Endothelial cell (in vitro differentiated cells): ENCODE measurements at regions not wholly inside any gene's neighbourhood (a gene's known extent, or its start where the extent isn't known, plus 50 kb on each side); places are given as distances from the start of the nearest gene placed in this dataset.

ENCODE experiments used
- DNase-seq: peaks from one replicate; pipeline ENCODE4 v3.0.0; 2021; ENCODE audit warnings: low spot score
- H3K27ac Mint-ChIP-seq: one replicate; pipeline ENCODE4 v1.8.0; 2021; ENCODE audit warnings: mixed read lengths, inconsistent platforms; ENCODE audit not compliant: unreplicated experiment
- H3K27me3 Mint-ChIP-seq: one replicate; pipeline ENCODE4 v1.8.0; 2021; ENCODE audit warnings: mild to moderate bottlenecking, moderate library complexity, mixed read lengths, inconsistent platforms; ENCODE audit not compliant: unreplicated experiment
- H3K36me3 Mint-ChIP-seq: one replicate; pipeline ENCODE4 v1.8.0; 2021; ENCODE audit warnings: mild to moderate bottlenecking, low read depth, mixed read lengths, inconsistent platforms; ENCODE audit not compliant: unreplicated experiment
- H3K4me1 Mint-ChIP-seq: one replicate; pipeline ENCODE4 v1.8.0; 2021; ENCODE audit warnings: mild to moderate bottlenecking, mixed read lengths, inconsistent platforms; ENCODE audit not compliant: unreplicated experiment
- H3K4me3 Mint-ChIP-seq: one replicate; pipeline ENCODE4 v1.8.0; 2021; ENCODE audit warnings: mild to moderate bottlenecking, mixed read lengths, inconsistent platforms; ENCODE audit not compliant: unreplicated experiment
- H3K9me3 Mint-ChIP-seq: one replicate; pipeline ENCODE4 v1.8.0; 2021; ENCODE audit warnings: mixed read lengths, inconsistent platforms; ENCODE audit not compliant: unreplicated experiment
- TF ChIP-seq, protein P1 (sequence below): fragments of 200-600 bp; sonication (generic); IDR thresholded peaks from one replicate; pipeline ENCODE4 v1.5.0; 2021; ENCODE audit warnings: antibody characterized with exemption; ENCODE audit not compliant: unreplicated experiment

- no peak for DNase-seq
- TF ChIP-seq, protein P1, sequence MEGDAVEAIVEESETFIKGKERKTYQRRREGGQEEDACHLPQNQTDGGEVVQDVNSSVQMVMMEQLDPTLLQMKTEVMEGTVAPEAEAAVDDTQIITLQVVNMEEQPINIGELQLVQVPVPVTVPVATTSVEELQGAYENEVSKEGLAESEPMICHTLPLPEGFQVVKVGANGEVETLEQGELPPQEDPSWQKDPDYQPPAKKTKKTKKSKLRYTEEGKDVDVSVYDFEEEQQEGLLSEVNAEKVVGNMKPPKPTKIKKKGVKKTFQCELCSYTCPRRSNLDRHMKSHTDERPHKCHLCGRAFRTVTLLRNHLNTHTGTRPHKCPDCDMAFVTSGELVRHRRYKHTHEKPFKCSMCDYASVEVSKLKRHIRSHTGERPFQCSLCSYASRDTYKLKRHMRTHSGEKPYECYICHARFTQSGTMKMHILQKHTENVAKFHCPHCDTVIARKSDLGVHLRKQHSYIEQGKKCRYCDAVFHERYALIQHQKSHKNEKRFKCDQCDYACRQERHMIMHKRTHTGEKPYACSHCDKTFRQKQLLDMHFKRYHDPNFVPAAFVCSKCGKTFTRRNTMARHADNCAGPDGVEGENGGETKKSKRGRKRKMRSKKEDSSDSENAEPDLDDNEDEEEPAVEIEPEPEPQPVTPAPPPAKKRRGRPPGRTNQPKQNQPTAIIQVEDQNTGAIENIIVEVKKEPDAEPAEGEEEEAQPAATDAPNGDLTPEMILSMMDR = no peak
- H3K27me3 Mint-ChIP-seq = no peaks in the 10 kb centered on the region
- peaks cover 4% of the 10 kb centered on the region for H3K9me3 Mint-ChIP-seq
- no peaks in the 10 kb centered on the region for H3K36me3 Mint-ChIP-seq
- H3K4me1 Mint-ChIP-seq = no peaks in the 10 kb centered on the region
- no peak overlapping the region for H3K27ac Mint-ChIP-seq
- no peak overlapping the region for H3K4me3 Mint-ChIP-seq
Measured at GRCh38 chr1:87696483-87696882, 367.8 kb downstream of the LMO4 start.

GRCh38 chr1:87702455-87702854, 373.8 kb downstream of the LMO4 start:
- Mint-ChIP-seq H3K27ac (no peak overlapping the region), H3K9me3 (peaks cover 4% of the 10 kb centered on the region), H3K4me3 (no peak overlapping the region), H3K4me1 (no peaks in the 10 kb centered on the region), H3K36me3 (peaks cover 3% of the 10 kb centered on the region), H3K27me3 (no peaks in the 10 kb centered on the region)
- TF ChIP-seq, protein P1 = no peak
- DNase-seq = no peak

- Mint-ChIP-seq H3K36me3 (peaks cover 3% of the 10 kb centered on the region), H3K27ac (no peak overlapping the region), H3K4me3 (no peak overlapping the region), H3K27me3 (no peaks in the 10 kb centered on the region), H3K9me3 (peaks cover 3% of the 10 kb centered on the region), H3K4me1 (no peaks in the 10 kb centered on the region)
- DNase-seq = no peak
- TF ChIP-seq, protein P1 = no peak
Measured at GRCh38 chr1:87705233-87705632, 376.6 kb downstream of the LMO4 start.

- Mint-ChIP-seq H3K4me3 (no peak overlapping the region), H3K4me1 (no peaks in the 10 kb centered on the region), H3K27me3 (no peaks in the 10 kb centered on the region), H3K27ac (no peak overlapping the region), H3K9me3 (no peaks in the 10 kb centered on the region), H3K36me3 (peaks cover 3% of the 10 kb centered on the region)
- no peak for DNase-seq
- TF ChIP-seq, protein P1 = no peak
Measured at GRCh38 chr1:87706203-87706602, 377.5 kb downstream of the LMO4 start.

GRCh38 chr1:87706779-87707228, 378.1 kb downstream of the LMO4 start:
- TF ChIP-seq, protein P1 = no peak
- Mint-ChIP-seq H3K27ac (no peak overlapping the region), H3K36me3 (peaks cover 1% of the 10 kb centered on the region), H3K4me3 (no peak overlapping the region), H3K27me3 (no peaks in the 10 kb centered on the region), H3K4me1 (no peaks in the 10 kb centered on the region), H3K9me3 (no peaks in the 10 kb centered on the region)
- no peak for DNase-seq
